ENCODE measurements at regions not wholly inside any gene's neighbourhood (a gene's known extent, or its start where the extent isn't known, plus 50 kb on each side); places are given as distances from the start of the nearest gene placed in this dataset.

DNA sequence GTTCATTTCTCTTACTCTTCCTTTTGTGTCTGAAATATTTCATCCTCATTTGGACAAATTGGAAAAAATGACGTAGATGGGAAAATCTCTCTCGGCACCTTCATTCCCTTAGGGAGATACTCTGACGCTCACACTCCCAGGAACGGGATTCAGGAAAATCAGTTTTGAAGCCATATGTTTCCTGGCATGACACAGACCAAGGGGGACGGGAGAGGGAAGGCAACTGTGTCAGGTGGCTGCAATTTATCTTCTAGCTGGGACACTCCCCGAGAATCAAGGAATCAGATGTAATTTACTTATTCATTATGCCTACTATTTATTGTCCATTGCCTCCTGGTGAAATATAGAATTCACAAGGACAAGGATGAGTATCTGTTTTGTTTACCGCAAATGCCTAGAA, 65.5 kb downstream of the IRX5 start:
- TF ChIP-seq, protein P1, sequence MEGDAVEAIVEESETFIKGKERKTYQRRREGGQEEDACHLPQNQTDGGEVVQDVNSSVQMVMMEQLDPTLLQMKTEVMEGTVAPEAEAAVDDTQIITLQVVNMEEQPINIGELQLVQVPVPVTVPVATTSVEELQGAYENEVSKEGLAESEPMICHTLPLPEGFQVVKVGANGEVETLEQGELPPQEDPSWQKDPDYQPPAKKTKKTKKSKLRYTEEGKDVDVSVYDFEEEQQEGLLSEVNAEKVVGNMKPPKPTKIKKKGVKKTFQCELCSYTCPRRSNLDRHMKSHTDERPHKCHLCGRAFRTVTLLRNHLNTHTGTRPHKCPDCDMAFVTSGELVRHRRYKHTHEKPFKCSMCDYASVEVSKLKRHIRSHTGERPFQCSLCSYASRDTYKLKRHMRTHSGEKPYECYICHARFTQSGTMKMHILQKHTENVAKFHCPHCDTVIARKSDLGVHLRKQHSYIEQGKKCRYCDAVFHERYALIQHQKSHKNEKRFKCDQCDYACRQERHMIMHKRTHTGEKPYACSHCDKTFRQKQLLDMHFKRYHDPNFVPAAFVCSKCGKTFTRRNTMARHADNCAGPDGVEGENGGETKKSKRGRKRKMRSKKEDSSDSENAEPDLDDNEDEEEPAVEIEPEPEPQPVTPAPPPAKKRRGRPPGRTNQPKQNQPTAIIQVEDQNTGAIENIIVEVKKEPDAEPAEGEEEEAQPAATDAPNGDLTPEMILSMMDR (conservative IDR thresholded peaks at IDR 0.05; ENCODE audit: control insufficient read depth, insufficient read depth, low read depth, low read length) = no peak
- H3K4me3 ChIP-seq (ENCODE audit: control insufficient read depth, low read depth, low read length) = no peak overlapping the region

DNA sequence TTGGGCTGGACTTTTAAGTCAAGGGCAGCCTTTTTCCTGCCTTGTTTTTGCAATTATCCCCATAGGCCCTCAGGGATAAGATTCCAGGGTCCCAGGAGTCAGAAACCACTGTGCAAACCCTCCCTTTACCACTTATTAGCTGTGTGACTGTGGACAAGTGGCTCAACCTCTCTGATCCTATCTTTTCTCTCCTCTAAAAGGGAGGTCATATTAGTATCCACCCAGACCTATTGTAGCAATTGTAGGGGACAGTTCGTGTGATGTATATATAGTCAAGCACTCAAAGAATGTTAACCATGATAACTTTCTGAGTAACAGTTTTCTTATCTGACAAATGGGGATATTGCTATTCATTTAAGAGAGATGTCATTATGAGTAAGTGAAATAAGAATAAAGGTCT, 68.2 kb downstream of the IRX5 start:
- no peak for DNase-seq (ENCODE audit: low read depth)

More for the DNA sequence above, 65.5 kb downstream of the IRX5 start:
- no peak for DNase-seq (ENCODE audit: low read depth)

GRCh38 chr16:54999481-54999880, 68.8 kb downstream of the IRX5 start:
- TF ChIP-seq, protein P1 (conservative IDR thresholded peaks at IDR 0.05; ENCODE audit: control insufficient read depth, insufficient read depth, low read depth, low read length) = no peak
- no peak for DNase-seq (ENCODE audit: low read depth)
- H3K4me3 ChIP-seq (ENCODE audit: control insufficient read depth, low read depth, low read length) = no peak overlapping the region

More for the DNA sequence above, 68.2 kb downstream of the IRX5 start:
- no peak overlapping the region for H3K4me3 ChIP-seq (ENCODE audit: control insufficient read depth, low read depth, low read length)
- TF ChIP-seq, protein P1 (conservative IDR thresholded peaks at IDR 0.05; ENCODE audit: control insufficient read depth, insufficient read depth, low read depth, low read length) = no peak

GRCh38 chr16:55000595-55000994, 69.9 kb downstream of the IRX5 start:
- H3K4me3 ChIP-seq (ENCODE audit: control insufficient read depth, low read depth, low read length) = no peak overlapping the region
- TF ChIP-seq, protein P1 (conservative IDR thresholded peaks at IDR 0.05; ENCODE audit: control insufficient read depth, insufficient read depth, low read depth, low read length) = no peak
- peak; percentile 50 for DNase-seq (ENCODE audit: low read depth)

DNA sequence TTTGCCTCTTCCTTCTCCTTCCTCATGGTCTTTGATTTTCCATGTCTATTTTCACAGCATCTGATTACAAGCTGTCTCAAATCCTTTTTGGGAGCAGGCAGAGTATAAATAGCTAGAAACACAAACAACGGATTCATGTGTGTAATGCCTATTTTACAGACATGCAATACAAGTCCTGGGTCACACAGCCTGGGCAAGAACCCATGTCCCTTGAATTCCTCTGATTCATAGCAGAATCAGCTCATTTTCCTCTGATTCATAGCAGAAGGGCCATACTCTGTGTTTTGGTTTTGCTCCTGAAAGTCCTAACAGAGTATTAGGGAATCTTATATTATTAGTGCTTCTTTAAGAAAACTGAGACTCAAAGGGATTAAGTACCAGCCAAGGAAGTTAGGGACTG, 71.3 kb downstream of the IRX5 start:
- H3K4me3 ChIP-seq (ENCODE audit: control insufficient read depth, low read depth, low read length) = no peak overlapping the region
- DNase-seq (ENCODE audit: low read depth) = peak; percentile 43
- TF ChIP-seq, protein P1 (conservative IDR thresholded peaks at IDR 0.05; ENCODE audit: control insufficient read depth, insufficient read depth, low read depth, low read length) = no peak

DNA sequence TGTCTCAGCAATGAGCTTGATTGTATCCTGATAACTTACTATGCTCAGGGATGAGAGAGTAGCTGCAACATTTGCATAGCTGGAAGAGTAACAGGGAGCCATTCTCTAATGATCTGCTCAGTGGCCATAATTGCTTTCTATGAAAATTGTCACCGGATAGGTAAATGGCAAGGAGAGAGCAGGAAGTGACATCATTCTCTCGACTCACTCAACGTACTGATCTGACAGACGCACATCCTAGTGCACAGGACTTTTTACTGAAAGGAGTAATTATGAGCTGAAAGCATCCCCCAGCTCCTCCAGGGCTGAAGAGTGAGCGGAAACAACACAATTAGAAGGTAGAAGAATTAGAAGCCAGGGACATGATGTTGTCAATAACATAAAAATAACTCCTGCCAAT, 71.8 kb downstream of the IRX5 start:
- DNase-seq (ENCODE audit: low read depth) = no peak
- TF ChIP-seq, protein P1 (conservative IDR thresholded peaks at IDR 0.05; ENCODE audit: control insufficient read depth, insufficient read depth, low read depth, low read length) = no peak
- no peak overlapping the region for H3K4me3 ChIP-seq (ENCODE audit: control insufficient read depth, low read depth, low read length)

DNA sequence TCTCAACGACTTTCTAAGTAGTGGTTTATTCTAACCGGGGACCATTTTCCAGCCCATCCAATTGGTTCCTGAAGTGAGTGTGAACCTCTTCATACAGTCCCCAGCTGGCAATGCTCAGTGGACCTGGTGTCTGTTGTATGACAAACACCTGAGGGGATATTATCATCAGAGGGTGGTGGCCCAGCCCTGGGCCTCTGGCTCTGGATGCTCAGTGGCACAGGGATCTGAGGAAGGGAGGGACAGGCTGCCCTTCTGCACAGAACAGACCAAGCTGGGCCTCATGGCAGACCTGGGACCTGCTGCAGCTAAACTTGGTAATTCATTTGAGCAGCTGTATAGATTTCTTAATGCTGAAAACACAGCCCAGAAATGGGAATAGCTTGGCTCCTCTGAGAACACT, 72.6 kb downstream of the IRX5 start:
- TF ChIP-seq, protein P1 (conservative IDR thresholded peaks at IDR 0.05; ENCODE audit: control insufficient read depth, insufficient read depth, low read depth, low read length) = no peak
- no peak overlapping the region for H3K4me3 ChIP-seq (ENCODE audit: control insufficient read depth, low read depth, low read length)
- DNase-seq (ENCODE audit: low read depth) = no peak
